NOMO-1 (cell line): ENCODE measurements at regions not wholly inside any gene's neighbourhood (a gene's known extent, or its start where the extent isn't known, plus 50 kb on each side); places are given as distances from the start of the nearest gene placed in this dataset.
A peak's percentile ranks its signal among the peaks of the same experiment; 100 is the strongest.

ENCODE experiments used
- DNase-seq, 2 experiments: peaks; one replicate each; lab custom pipeline; 2025; ENCODE audit not compliant: unreplicated experiment in 2 of 2; lab: John Stamatoyannopoulos, UW

DNA sequence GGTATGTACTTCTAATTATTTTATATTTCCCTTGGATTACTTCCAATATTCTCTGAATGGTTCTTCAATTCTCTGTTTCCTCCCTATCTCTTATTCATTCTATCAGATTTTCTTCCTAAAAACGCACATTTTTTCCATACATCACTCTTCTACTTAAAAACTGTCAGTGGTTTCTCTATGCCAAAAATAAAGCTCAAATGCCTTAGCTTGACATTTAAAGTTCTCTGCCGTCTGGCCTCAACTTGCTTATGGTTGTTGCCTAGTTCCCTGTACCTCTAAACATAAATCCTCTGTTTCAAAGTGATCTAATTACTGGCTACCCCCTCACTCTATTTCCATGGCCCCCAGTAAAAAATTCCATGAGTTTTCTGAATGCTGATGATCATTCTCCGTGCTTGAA, 671.0 kb upstream of the ADGRL2 start:
- no peak for DNase-seq

DNA sequence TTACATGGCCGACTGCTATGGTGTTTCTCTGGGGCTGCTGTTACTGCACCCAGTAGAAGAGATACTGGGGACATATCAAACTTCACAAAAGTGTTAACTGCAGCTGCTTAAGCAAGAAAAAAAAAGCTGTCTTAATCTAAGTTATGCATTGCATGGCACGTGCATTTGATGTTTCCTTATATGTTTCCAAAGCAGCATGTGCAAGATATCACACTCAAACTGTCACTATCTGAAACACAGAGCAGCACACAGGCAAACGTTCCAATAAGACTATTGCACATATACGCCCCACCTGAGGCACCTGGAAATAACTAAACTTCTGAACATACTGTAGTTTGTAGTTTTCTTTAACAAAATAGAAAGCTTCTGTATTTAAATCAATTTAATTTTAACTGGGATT, 671.4 kb upstream of the ADGRL2 start:
- DNase-seq: no peak

- no peak for DNase-seq
Observed at GRCh38 chr1:81128079-81128478, 672.7 kb upstream of the ADGRL2 start.

- peak in 1 of 2 experiments; percentile 15 for DNase-seq
Observed at GRCh38 chr1:81126989-81127581, 673.6 kb upstream of the ADGRL2 start.

GRCh38 chr1:81125672-81126071, 675.1 kb upstream of the ADGRL2 start:
- DNase-seq: peak; percentile 61 to 92

DNA sequence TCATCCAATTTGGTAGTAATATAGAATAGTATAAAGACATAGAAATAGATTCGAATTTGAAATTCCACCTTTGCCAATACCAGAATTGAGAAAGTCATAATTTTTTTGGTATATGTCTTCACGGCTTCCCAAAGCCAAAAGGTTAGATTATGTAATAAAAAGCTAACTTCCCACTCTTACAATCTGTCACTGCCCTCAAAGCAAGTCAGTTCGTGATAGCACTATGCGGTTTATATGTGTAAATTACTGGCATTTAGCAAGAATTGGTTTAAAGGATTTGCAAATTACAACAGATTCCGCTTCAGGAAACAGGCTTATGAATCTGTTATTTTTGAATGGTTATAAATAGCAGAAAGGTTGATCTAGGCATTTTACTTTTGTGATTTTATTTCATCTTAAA, 679.4 kb upstream of the ADGRL2 start:
- DNase-seq: peak; percentile 94 to 97

DNA sequence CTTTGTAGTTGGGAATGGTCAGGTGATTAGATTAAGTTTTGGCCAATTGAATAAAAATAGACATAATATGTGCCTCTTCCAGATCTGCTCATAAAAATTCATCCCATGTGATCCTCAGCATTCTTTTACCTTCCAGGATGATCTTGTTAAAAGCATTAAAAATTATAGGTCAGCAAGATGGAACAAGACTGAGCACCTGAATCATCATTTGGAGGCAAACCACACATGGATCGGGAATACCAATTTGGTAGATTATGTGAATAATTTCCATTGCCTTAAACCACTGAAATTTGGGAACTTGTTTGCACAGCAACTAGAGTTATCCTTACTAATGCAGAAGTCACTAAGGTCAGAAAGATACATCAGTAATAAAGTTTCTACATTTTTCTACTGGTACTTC, 681.4 kb upstream of the ADGRL2 start:
- DNase-seq: no peak

- DNase-seq: no peak
Observed at GRCh38 chr1:81118550-81118949, 682.2 kb upstream of the ADGRL2 start.

GRCh38 chr1:81115422-81115821, 685.3 kb upstream of the ADGRL2 start:
- no peak for DNase-seq

DNA sequence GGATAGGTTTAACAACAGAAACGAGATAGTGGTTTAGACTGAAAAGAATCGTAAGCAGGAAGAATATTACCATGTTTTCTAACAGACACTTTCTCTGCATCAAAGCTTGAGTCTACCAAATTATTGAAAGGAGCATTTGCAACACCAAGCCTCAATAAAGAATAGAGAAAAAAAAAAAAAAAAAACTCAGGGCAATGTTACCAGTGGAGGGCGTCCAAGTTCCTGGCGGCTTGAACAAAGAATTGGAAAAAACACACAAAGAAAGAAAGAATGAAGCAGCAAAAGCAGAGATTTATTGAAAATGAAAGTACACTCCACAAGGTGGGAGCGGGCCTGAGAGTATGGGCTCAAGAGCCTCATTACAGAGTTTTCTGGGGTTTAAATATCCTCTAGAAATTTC, 686.5 kb upstream of the ADGRL2 start:
- DNase-seq: no peak

GRCh38 chr1:81113688-81114087, 687.0 kb upstream of the ADGRL2 start:
- DNase-seq: peak in 1 of 2 experiments; percentile 71

GRCh38 chr1:81111818-81112217, 688.9 kb upstream of the ADGRL2 start:
- DNase-seq: no peak

- DNase-seq: no peak
Observed at GRCh38 chr1:81109038-81109437, 691.7 kb upstream of the ADGRL2 start.

- no peak for DNase-seq
Observed at GRCh38 chr1:81097860-81098259, 702.9 kb upstream of the ADGRL2 start.

DNA sequence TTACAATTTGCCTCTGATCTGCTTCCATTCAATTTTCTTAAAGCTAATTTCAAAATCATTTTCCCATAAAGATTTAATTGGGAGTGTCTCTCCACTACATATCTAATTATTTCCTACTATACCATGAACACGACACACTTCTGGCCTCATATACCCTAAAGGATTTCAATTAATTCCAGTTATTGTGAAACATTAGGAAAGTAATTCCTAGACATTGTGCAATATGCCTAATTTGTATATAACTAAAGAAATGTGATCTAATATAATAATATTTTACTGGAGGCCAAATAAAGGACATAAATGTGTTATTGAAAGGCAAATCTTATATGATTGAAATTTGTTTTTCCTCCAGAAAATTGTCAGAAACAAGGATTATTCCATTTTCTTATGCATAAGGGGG, 727.2 kb upstream of the ADGRL2 start:
- DNase-seq: no peak

DNA sequence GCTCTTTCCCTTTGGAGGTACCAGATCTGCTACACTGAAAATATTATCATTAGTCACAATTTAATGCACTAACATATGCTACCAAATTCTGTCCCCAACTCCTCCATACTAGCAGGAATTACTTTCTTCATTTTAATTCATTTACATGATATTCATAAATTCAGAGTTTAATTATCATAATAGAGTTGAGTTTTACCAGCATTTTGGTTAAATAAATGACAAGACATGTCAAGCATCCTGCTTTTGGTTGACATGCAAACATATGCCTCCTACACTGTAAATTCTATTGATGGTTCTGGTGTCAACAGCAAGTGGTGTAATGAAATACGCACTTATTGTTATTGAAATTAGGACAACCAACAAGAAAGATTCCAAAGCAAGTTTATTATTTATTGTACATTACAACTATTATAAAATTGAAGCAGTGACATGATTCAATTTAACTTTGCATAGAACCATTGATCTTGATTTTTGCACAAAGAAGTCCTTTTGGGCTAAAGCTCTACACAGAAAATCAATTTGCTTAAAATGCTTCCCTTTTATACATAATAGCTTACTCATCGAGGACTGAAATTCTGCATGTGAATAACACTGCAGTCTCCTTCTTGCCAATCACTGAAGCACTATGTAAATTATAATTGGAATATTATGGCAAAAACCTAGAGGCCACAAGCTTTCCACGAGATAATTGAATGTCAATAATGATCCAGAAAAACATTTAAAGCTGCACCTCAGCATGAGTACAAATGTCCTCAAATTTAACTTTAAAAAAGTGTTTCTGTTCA, 728.6 kb upstream of the ADGRL2 start:
- DNase-seq: no peak

- no peak for DNase-seq
Observed at GRCh38 chr1:81071072-81071858, 729.5 kb upstream of the ADGRL2 start.

- DNase-seq: no peak
Observed at GRCh38 chr1:81069856-81070255, 730.9 kb upstream of the ADGRL2 start.

DNA sequence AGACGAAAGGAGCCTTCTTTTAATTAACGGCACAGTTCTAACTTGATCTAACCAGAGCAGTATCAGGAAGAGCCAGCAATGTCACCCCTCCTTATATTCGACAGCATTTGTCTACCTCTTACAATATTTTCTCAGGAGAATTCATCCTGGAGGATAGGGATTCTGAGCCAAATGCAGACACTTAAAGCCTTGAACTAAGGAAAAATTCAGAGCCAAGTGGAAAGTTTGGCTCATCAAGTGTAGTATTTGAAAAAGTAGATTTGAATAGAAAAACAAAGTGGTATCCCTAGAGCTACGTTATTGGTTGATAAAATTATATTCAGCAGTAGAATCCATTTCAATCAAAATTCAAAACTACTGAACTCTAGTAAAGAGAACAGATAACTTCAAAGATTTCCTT, 732.0 kb upstream of the ADGRL2 start:
- no peak for DNase-seq

- DNase-seq: no peak
Observed at GRCh38 chr1:81053826-81054225, 746.9 kb upstream of the ADGRL2 start.

DNA sequence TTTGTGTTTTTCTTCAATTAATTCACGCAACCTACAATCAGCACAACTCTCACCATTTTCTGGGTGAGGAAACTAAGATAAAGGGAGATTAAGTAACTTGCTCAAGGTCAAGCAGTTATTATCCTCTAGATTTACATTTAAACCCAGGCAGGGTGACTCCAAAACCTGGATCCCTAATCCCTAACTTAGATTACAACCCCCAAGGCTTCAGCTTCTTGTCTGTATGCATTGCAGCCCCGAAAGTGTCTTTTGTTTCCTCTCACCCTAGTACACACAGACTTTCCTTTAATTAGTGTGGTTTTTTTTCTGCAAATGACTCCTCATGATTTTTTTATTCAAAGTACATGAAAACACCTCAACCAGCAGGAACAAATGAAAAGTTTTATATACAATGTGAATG, 748.6 kb upstream of the ADGRL2 start:
- no peak for DNase-seq

- DNase-seq: no peak
Observed at GRCh38 chr1:81050390-81050789, 750.3 kb upstream of the ADGRL2 start.
